ENCODE measurements at regions not wholly inside any gene's neighbourhood (a gene's known extent, or its start where the extent isn't known, plus 50 kb on each side); places are given as distances from the start of the nearest gene placed in this dataset.

- Histone ChIP-seq H3K27me3 (no peaks in the 10 kb centered on the region), H3K4me3 (no peak overlapping the region), H3K9me3 (no peaks in the 10 kb centered on the region), H3K4me1 (no peaks in the 10 kb centered on the region), H3K36me3 (no peaks in the 10 kb centered on the region), H3K27ac (no peak overlapping the region)
- TF ChIP-seq POLR2A (IDR thresholded peaks at IDR 0.05) (no peak), EP300 (IDR thresholded peaks at IDR 0.05) (no peak), CTCF (IDR thresholded peaks at IDR 0.05) (no peak)
- no peak for DNase-seq (ENCODE audit: low spot score in 2 of 2)
Observed at GRCh38 chr13:60733933-60734332, 336.9 kb downstream of the TDRD3 start.

GRCh38 chr13:60727140-60727539 lies 330.1 kb downstream of the TDRD3 start:
- Histone ChIP-seq H3K4me1 (no peaks in the 10 kb centered on the region), H3K9me3 (no peaks in the 10 kb centered on the region), H3K27ac (no peak overlapping the region), H3K27me3 (no peaks in the 10 kb centered on the region), H3K4me3 (no peak overlapping the region), H3K36me3 (no peaks in the 10 kb centered on the region)
- TF ChIP-seq CTCF (IDR thresholded peaks at IDR 0.05), result no peak
- DNase-seq (ENCODE audit: low spot score in 2 of 2), result no peak
- WGBS, 2 donors, result 80 to 87% methylated on average over 2 of the region's 2 CpGs

- Histone ChIP-seq H3K36me3 (no peaks in the 10 kb centered on the region), H3K4me1 (no peaks in the 10 kb centered on the region), H3K9me3 (no peaks in the 10 kb centered on the region), H3K27me3 (no peaks in the 10 kb centered on the region), H3K27ac (no peak overlapping the region), H3K4me3 (no peak overlapping the region)
- no peak for DNase-seq (ENCODE audit: low spot score in 2 of 2)
- no peak for TF ChIP-seq CTCF (IDR thresholded peaks at IDR 0.05)
- TF ChIP-seq POLR2A (IDR thresholded peaks at IDR 0.05), result no peak
- TF ChIP-seq EP300 (IDR thresholded peaks at IDR 0.05), result no peak
- 91 to 93% methylated on average over 3 of the region's 3 CpGs for WGBS, 2 donors
Observed at GRCh38 chr13:60721063-60721462, 324.0 kb downstream of the TDRD3 start.

GRCh38 chr13:60720590-60720989 lies 323.6 kb downstream of the TDRD3 start:
- no peak overlapping the region for H3K27ac ChIP-seq
- no peak for TF ChIP-seq POLR2A (IDR thresholded peaks at IDR 0.05)
- TF ChIP-seq EP300 (IDR thresholded peaks at IDR 0.05), result no peak
- TF ChIP-seq CTCF (IDR thresholded peaks at IDR 0.05), result no peak
- H3K27me3 ChIP-seq, result no peaks in the 10 kb centered on the region
- no peaks in the 10 kb centered on the region for H3K9me3 ChIP-seq
- 87 to 95% methylated on average over 3 of the region's 3 CpGs for WGBS, 2 donors
- H3K4me3 ChIP-seq, result no peak overlapping the region
- H3K4me1 ChIP-seq, result no peaks in the 10 kb centered on the region
- no peak for DNase-seq (ENCODE audit: low spot score in 2 of 2)
- no peaks in the 10 kb centered on the region for H3K36me3 ChIP-seq

- H3K4me3 ChIP-seq, result no peak overlapping the region
- 62 to 90% methylated on average over 2 of the region's 2 CpGs for WGBS, 2 donors
- no peaks in the 10 kb centered on the region for H3K4me1 ChIP-seq
Observed at GRCh38 chr13:60716313-60716712, 319.3 kb downstream of the TDRD3 start.

More at GRCh38 chr13:60716313-60716712, 319.3 kb downstream of the TDRD3 start:
- no peaks in the 10 kb centered on the region for H3K27me3 ChIP-seq
- no peaks in the 10 kb centered on the region for H3K36me3 ChIP-seq
- no peak for DNase-seq (ENCODE audit: low spot score in 2 of 2)
- no peak for TF ChIP-seq POLR2A (IDR thresholded peaks at IDR 0.05)
- TF ChIP-seq CTCF (IDR thresholded peaks at IDR 0.05), result no peak
- no peak for TF ChIP-seq EP300 (IDR thresholded peaks at IDR 0.05)
- H3K9me3 ChIP-seq, result no peaks in the 10 kb centered on the region
- no peak overlapping the region for H3K27ac ChIP-seq

Measured in tibial nerve (tissue), 4 donors.